A549 (cell line): ENCODE measurements at regions not wholly inside any gene's neighbourhood (a gene's known extent, or its start where the extent isn't known, plus 50 kb on each side); places are given as distances from the start of the nearest gene placed in this dataset.
A peak's percentile ranks its signal among the peaks of the same experiment; 100 is the strongest.

Experiments used
- ATAC-seq, 2 experiments: fragments of 200-7000 bp in 1 of 2; fragments of >200 bp in 1 of 2; cut with Nextera tagmentation in 1 of 2; cut with Tn5 transposase in 1 of 2; 3 replicates each; pipeline versions ENCODE4 v1.8.0 to v1.9.1; 2018 to 2020; ENCODE audit warnings: mild to moderate bottlenecking in 1 of 2, moderate library complexity in 1 of 2
- CTCF ChIA-PET: fragments of 300-600 bp; sonication (Branson Sonifier 250); formaldehyde crosslinking; extraction: SDS; loops from one replicate; lab custom pipeline; 2021; ENCODE audit warnings: antibody characterized with exemption, inconsistent platforms; lab: Yijun Ruan, JAX
- POLR2A ChIA-PET: fragments of 350-600 bp; formaldehyde crosslinking; extraction: SDS; loops from one replicate; lab custom pipeline; 2021; ENCODE audit warnings: antibody characterized with exemption, inconsistent platforms; lab: Yijun Ruan, JAX
- DNase-seq, 2 experiments: peaks; one replicate each; pipeline versions ENCODE4 v3.0.0 to v3.0.0-alpha.2; 2011 to 2016; ENCODE audit warnings: low read depth in 1 of 2, low spot score in 1 of 2
- FAIRE-seq: peaks from 2 replicates; lab custom pipeline; 2011; peaks lifted over from hg19 to GRCh38; lab: Jason Lieb, UNC
- H3K27ac ChIP-seq, 2 experiments: fragments of >200 bp; sonication (Bioruptor Twin); formaldehyde crosslinking; 3 replicates each; pipeline ENCODE4 v1.5.1; 2016 to 2017
- H3K4me1 ChIP-seq: fragments of >200 bp; sonication (Bioruptor Twin); formaldehyde crosslinking; 3 replicates; pipeline ENCODE4 v1.6.1; 2016
- H3K4me2 ChIP-seq: fragments of >200 bp; sonication (Bioruptor Twin); formaldehyde crosslinking; 3 replicates; pipeline ENCODE4 v1.6.1; 2016
- H3K4me3 ChIP-seq: fragments of >200 bp; sonication (Bioruptor Twin); formaldehyde crosslinking; 3 replicates; pipeline ENCODE4 v1.5.1; 2016
- H3K9me3 ChIP-seq: fragments of >200 bp; sonication (Bioruptor Twin); formaldehyde crosslinking; 3 replicates; pipeline ENCODE4 v1.6.1; 2016
- ATOH8 ChIP-seq: fragments of 250-450 bp; sonication (Bioruptor Pico); IDR thresholded peaks from 2 replicates; pipeline ENCODE4 v1.5.0; 2020; ENCODE audit warnings: low read depth, mild to moderate bottlenecking, moderate library complexity
- BHLHE40 ChIP-seq: IDR thresholded peaks from 2 replicates; pipeline ENCODE4 v1.6.1; 2012; ENCODE audit warnings: low read depth, low read length, inconsistent platforms
- CBX8 ChIP-seq: fragments of 200-600 bp; sonication (generic); IDR thresholded peaks from 2 replicates; pipeline ENCODE4 v1.6.1; 2016
- CTCF ChIP-seq: fragments of >200 bp; sonication (Bioruptor Twin); formaldehyde crosslinking; IDR thresholded peaks from 3 replicates; pipeline ENCODE4 v1.5.1; 2016
- E2F6 ChIP-seq: IDR thresholded peaks from 2 replicates; pipeline ENCODE4 v1.6.1; 2012; ENCODE audit warnings: low read depth, borderline replicate concordance
- EP300 ChIP-seq, 2 experiments: fragments of >200 bp; sonication (Bioruptor Twin); formaldehyde crosslinking; IDR thresholded peaks; 2 replicates in 1 of 2; 3 replicates in 1 of 2; pipeline ENCODE4 v1.6.1; 2016 to 2017
- ESRRA ChIP-seq: fragments of 150-350 bp; IDR thresholded peaks from 2 replicates; pipeline ENCODE4 v1.6.1; 2014; ENCODE audit warnings: mild to moderate bottlenecking, low read length, borderline replicate concordance
- FOSB ChIP-seq: fragments of 250-450 bp; sonication (Bioruptor Pico); IDR thresholded peaks from 2 replicates; pipeline ENCODE4 v1.5.0; 2020; ENCODE audit warnings: mild to moderate bottlenecking, moderate library complexity
- FOSL2 ChIP-seq, 2 experiments: fragments of 450-650 bp in 1 of 2; fragments of >200 bp in 1 of 2; sonication (Bioruptor Twin) in 1 of 2; formaldehyde crosslinking; IDR thresholded peaks; 2 replicates each; pipeline versions ENCODE4 v1.5.0 to v1.6.1; 2016 to 2020; ENCODE audit warnings: mild to moderate bottlenecking in 1 of 2, moderate library complexity in 1 of 2
- HES2 ChIP-seq: fragments of >200 bp; sonication (Bioruptor Twin); formaldehyde crosslinking; IDR thresholded peaks from 2 replicates; pipeline ENCODE4 v1.6.1; 2016
- NFE2L2 ChIP-seq: fragments of 150-350 bp; conservative IDR thresholded peaks from 2 replicates; pipeline ENCODE4 v1.6.1; 2014; ENCODE audit warnings: low read length
- NPAS2 ChIP-seq: fragments of 250-450 bp; sonication (Bioruptor Pico); IDR thresholded peaks from 2 replicates; pipeline ENCODE4 v1.8.0; 2022; ENCODE audit warnings: mild to moderate bottlenecking, moderate library complexity, borderline replicate concordance
- NR3C1 ChIP-seq: fragments of >200 bp; sonication (Bioruptor Twin); formaldehyde crosslinking; IDR thresholded peaks from 3 replicates; pipeline ENCODE4 v1.6.1; 2017
- RFX5 ChIP-seq: fragments of 450-650 bp; IDR thresholded peaks from 2 replicates; pipeline ENCODE4 v1.7.1; 2014; ENCODE audit warnings: antibody characterized with exemption, mild to moderate bottlenecking, moderate library complexity
- SMC3 ChIP-seq: fragments of >200 bp; sonication (Bioruptor Twin); formaldehyde crosslinking; IDR thresholded peaks from 3 replicates; pipeline ENCODE4 v1.6.1; 2018; ENCODE audit warnings: inconsistent platforms
- TFCP2L1 ChIP-seq: fragments of 250-450 bp; sonication (Bioruptor Pico); IDR thresholded peaks from 2 replicates; pipeline ENCODE4 v1.5.0; 2021; ENCODE audit warnings: mild to moderate bottlenecking
- ZSCAN20 ChIP-seq: fragments of 250-450 bp; sonication (Bioruptor Pico); IDR thresholded peaks from 2 replicates; pipeline ENCODE4 v1.8.0; 2022; ENCODE audit warnings: mild to moderate bottlenecking, moderate library complexity
- WGBS: methylation state at CpG from one replicate; pipeline ENCODE4 v1.1.6; 2017; ENCODE audit errors: missing lambda C conversion rate; 5-methylcytosine and 5-hydroxymethylcytosine counted together

- TF ChIP-seq RFX5 (no peak), ATOH8 (no peak), CBX8 (no peak), HES2 (no peak), NFE2L2 (no peak), ESRRA (no peak), EP300 (IDR thresholded peaks at IDR 0.05) (no peak), TFCP2L1 (CRISPR knock-in tag) (no peak), E2F6 (no peak), SMC3 (no peak)
- FAIRE-seq = no peak
- Histone ChIP-seq H3K9me3 (no peaks in the 10 kb centered on the region), H3K4me3 (no peak overlapping the region), H3K4me2 (no peak overlapping the region), H3K4me1 (peaks cover 16% of the 10 kb centered on the region), H3K27ac (no peak overlapping the region)
- ATAC-seq = no peak
- WGBS = 8% methylated on average over 1 of the region's 1 CpG
- POLR2A ChIA-PET = no interaction called here
- CTCF ChIA-PET = no interaction called here
- no peak for DNase-seq
Observed at GRCh38 chr1:209046058-209046417, 537.5 kb upstream of the CAMK1G start.

DNA sequence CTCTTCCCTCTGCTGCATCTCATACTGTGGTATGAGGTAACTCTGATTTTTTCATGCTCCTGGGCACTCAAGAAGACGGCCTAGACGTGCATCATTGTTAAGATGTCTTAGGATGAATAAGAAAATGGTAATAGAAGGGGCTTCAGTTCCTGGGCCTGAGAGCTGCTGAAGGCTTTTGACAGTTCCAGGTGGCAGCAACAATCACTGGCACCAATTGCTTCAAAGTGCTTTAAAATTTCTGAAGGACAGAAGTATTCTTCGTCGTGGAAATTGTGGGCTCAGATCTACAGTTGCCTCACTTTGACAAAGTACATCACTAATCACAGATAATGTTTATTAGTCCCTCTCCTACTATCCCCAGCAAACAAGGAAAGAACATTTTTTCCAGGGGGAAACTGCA, 536.6 kb upstream of the CAMK1G start:
- ChIA-PET CTCF (no interaction called here), POLR2A (no interaction called here)
- no peak overlapping the region for H3K4me2 ChIP-seq
- WGBS = 37% methylated on average over 4 of the region's 4 CpGs
- TF ChIP-seq NR3C1 = no peak
- TF ChIP-seq TFCP2L1 (CRISPR knock-in tag) = no peak
- TF ChIP-seq ZSCAN20 = no peak
- no peak for TF ChIP-seq NPAS2 (CRISPR knock-in tag)
- no peak for TF ChIP-seq FOSL2 (IDR thresholded peaks at IDR 0.05)
- TF ChIP-seq FOSL2 (CRISPR knock-in tag; IDR thresholded peaks at IDR 0.05) = no peak
- TF ChIP-seq FOSB (CRISPR knock-in tag) = no peak
- H3K4me1 ChIP-seq = peaks cover 16% of the 10 kb centered on the region
- no peaks in the 10 kb centered on the region for H3K9me3 ChIP-seq
- DNase-seq (no peak), FAIRE-seq (no peak), ATAC-seq (no peak)
- H3K4me3 ChIP-seq = no peak overlapping the region
- H3K27ac ChIP-seq = no peak overlapping the region

DNA sequence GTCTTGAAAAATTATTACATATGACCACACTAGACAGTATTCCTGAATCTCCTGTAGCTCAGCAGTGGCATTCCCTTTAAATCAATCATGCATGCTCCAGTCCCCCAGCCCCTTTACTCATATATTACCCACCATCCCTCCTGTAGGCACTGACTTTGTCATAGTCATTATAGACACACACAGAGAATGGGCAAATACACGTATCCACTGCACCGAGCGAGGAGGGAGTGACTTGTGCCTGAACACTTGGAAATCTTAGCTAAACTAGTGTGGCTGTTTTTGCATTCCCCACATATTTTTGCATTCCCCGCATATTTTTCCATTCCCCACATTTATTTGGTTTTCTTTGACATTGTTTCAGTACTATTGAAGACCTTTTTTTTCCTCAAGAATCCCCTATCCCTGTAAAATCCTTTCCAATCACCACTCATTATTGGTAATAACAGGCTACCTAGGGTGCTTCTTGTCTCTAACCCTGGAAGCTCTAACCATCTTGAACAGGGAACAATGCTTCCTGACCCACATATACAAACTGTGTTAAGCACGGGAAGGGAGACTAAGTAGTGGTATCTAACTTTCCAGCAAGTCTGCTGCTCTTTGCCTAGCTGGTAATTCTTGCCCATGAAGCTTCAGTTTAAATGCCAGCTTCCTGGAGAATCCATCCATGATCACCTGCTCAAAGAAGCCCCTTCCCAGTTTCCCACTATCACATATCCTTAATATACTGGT, 534.4 kb upstream of the CAMK1G start:
- ATAC-seq = no peak
- H3K4me2 ChIP-seq = peak overlapping the region; percentile 16; the same call in 1 of the 3 replicates
- no peak overlapping the region for H3K4me3 ChIP-seq
- DNase-seq = no peak
- FAIRE-seq = no peak
- no peak overlapping the region for H3K27ac ChIP-seq
- peaks cover 16% of the 10 kb centered on the region for H3K4me1 ChIP-seq
- POLR2A ChIA-PET = no interaction called here
- CTCF ChIA-PET = interaction anchor here (1.3 to 1.6 kb wide), 2 partner anchors 20 to 21 kb away, joined by 3 to 4 read pairs; no protein-coding TSS in a partner anchor
- no peaks in the 10 kb centered on the region for H3K9me3 ChIP-seq
- 18% methylated on average over 5 of the region's 5 CpGs for WGBS
- no peak for TF ChIP-seq ATOH8
- TF ChIP-seq FOSL2 (IDR thresholded peaks at IDR 0.05) = no peak
- no peak for TF ChIP-seq FOSL2 (CRISPR knock-in tag; IDR thresholded peaks at IDR 0.05)
- no peak for TF ChIP-seq RFX5
- TF ChIP-seq BHLHE40 = no peak
- no peak for TF ChIP-seq CTCF
